HG03039 (cell line): ENCODE measurements at regions not wholly inside any gene's neighbourhood (a gene's known extent, or its start where the extent isn't known, plus 50 kb on each side); places are given as distances from the start of the nearest gene placed in this dataset.
A peak's percentile ranks its signal among the peaks of the same experiment; 100 is the strongest.
"Not testable (repeated sequence)": the region's sequence is repeated elsewhere in the genome, so short reads cannot be mapped to it uniquely, and the experiment has no call there.

ENCODE experiments used
- ATAC-seq: cut with Tn5 transposase; IDR thresholded peaks from one replicate; pipeline ENCODE4 v1.9.1; 2021; ENCODE audit warnings: mild to moderate bottlenecking, moderate library complexity; ENCODE audit not compliant: unreplicated experiment

GRCh38 chr3:98644168-98644567 is 50.8 kb upstream of the CPOX start:
- ATAC-seq: no peak

GRCh38 chr3:98645039-98645438 is 51.6 kb upstream of the CPOX start:
- ATAC-seq: peak; percentile 80

GRCh38 chr3:98646680-98647079 is 53.3 kb upstream of the CPOX start:
- ATAC-seq: no peak

GRCh38 chr3:98647197-98647596 is 53.8 kb upstream of the CPOX start:
- no peak for ATAC-seq

- no peak for ATAC-seq
Measured at GRCh38 chr3:98650971-98651779, 57.8 kb upstream of the CPOX start.

GRCh38 chr3:98651780-98652077 is 58.3 kb upstream of the CPOX start:
- no peak for ATAC-seq

GRCh38 chr3:98655666-98656065 is 62.3 kb upstream of the CPOX start:
- ATAC-seq: no peak

- peak; percentile 99 for ATAC-seq
Measured at GRCh38 chr3:98657457-98657856, 64.0 kb upstream of the CPOX start.

GRCh38 chr3:98662699-98663098 is 69.3 kb upstream of the CPOX start:
- ATAC-seq: no peak

GRCh38 chr3:98670020-98670419 is 76.6 kb upstream of the CPOX start:
- ATAC-seq: no peak

GRCh38 chr3:98679986-98680385 is 83.2 kb upstream of the ST3GAL6 start:
- ATAC-seq: no peak

GRCh38 chr3:98680723-98681122 is 82.4 kb upstream of the ST3GAL6 start:
- ATAC-seq: no peak

- ATAC-seq: no peak
Measured at GRCh38 chr3:98681486-98681885, 81.7 kb upstream of the ST3GAL6 start.

GRCh38 chr3:98682391-98682790 is 80.7 kb upstream of the ST3GAL6 start:
- not testable (repeated sequence) for ATAC-seq

GRCh38 chr3:98688363-98688762 is 74.8 kb upstream of the ST3GAL6 start:
- ATAC-seq: no peak

- no peak for ATAC-seq
Measured at GRCh38 chr3:98690876-98691275, 72.3 kb upstream of the ST3GAL6 start.

GRCh38 chr3:98691897-98692296 is 71.2 kb upstream of the ST3GAL6 start:
- no peak for ATAC-seq

GRCh38 chr3:98692787-98693473 is 70.2 kb upstream of the ST3GAL6 start:
- no peak for ATAC-seq

- no peak for ATAC-seq
Measured at GRCh38 chr3:98695796-98696195, 67.3 kb upstream of the ST3GAL6 start.

- ATAC-seq: not testable (repeated sequence)
Measured at GRCh38 chr3:98696296-98696695, 66.8 kb upstream of the ST3GAL6 start.

- no peak for ATAC-seq
Measured at GRCh38 chr3:98697225-98697624, 65.9 kb upstream of the ST3GAL6 start.

GRCh38 chr3:98699132-98699531 is 64.0 kb upstream of the ST3GAL6 start:
- ATAC-seq: no peak
